ENCODE measurements at regions not wholly inside any gene's neighbourhood (a gene's known extent, or its start where the extent isn't known, plus 50 kb on each side); places are given as distances from the start of the nearest gene placed in this dataset.

- H3K9ac ChIP-seq (ENCODE audit: low read length): no peak overlapping the region
- H3K27me3 ChIP-seq (ENCODE audit: insufficient read depth, low read length): peaks cover 15% of the 10 kb centered on the region; the same call in 1 of the 2 replicates
- RAD21 ChIA-PET (ENCODE audit: low non-redundant PET in 1 of 2, low total read pairs in 2 of 2, uncharacterized antibody in 2 of 2, unreplicated experiment in 2 of 2): no interaction called here
- TF ChIP-seq CTCF (IDR thresholded peaks at IDR 0.05 in 2 of 3, conservative IDR thresholded peaks at IDR 0.05 in 1 of 3; ENCODE audit: borderline replicate concordance in 1 of 3, insufficient read depth in 1 of 3, low read depth in 2 of 3, low read length in 2 of 3) (no peak), REST (IDR thresholded peaks at IDR 0.05; ENCODE audit: low read depth) (no peak), CEBPB (IDR thresholded peaks at IDR 0.05; ENCODE audit: low read depth) (no peak), ZNF274 (IDR thresholded peaks at IDR 0.05; ENCODE audit: low read depth, low read length) (no peak), RAD21 (IDR thresholded peaks at IDR 0.05; ENCODE audit: low read depth) (no peak), TCF7L2 (IDR thresholded peaks at IDR 0.05; ENCODE audit: borderline replicate concordance, extremely low read depth, insufficient read depth, insufficient read length) (no peak), JUND (IDR thresholded peaks at IDR 0.05) (no peak), ELF1 (IDR thresholded peaks at IDR 0.05; ENCODE audit: borderline replicate concordance, low read depth) (no peak), EZH2 (IDR thresholded peaks at IDR 0.05) (no peak)
- TF ChIP-seq, protein P1, sequence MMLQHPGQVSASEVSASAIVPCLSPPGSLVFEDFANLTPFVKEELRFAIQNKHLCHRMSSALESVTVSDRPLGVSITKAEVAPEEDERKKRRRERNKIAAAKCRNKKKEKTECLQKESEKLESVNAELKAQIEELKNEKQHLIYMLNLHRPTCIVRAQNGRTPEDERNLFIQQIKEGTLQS (IDR thresholded peaks at IDR 0.05): no peak
- TF ChIP-seq, protein P2, sequence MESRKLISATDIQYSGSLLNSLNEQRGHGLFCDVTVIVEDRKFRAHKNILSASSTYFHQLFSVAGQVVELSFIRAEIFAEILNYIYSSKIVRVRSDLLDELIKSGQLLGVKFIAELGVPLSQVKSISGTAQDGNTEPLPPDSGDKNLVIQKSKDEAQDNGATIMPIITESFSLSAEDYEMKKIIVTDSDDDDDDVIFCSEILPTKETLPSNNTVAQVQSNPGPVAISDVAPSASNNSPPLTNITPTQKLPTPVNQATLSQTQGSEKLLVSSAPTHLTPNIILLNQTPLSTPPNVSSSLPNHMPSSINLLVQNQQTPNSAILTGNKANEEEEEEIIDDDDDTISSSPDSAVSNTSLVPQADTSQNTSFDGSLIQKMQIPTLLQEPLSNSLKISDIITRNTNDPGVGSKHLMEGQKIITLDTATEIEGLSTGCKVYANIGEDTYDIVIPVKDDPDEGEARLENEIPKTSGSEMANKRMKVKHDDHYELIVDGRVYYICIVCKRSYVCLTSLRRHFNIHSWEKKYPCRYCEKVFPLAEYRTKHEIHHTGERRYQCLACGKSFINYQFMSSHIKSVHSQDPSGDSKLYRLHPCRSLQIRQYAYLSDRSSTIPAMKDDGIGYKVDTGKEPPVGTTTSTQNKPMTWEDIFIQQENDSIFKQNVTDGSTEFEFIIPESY (IDR thresholded peaks at IDR 0.05; ENCODE audit: extremely low read depth, insufficient replicate concordance, low read length): no peak
- no TSS peak for BruUV-seq (replicated peaks)
- DNase-seq (ENCODE audit: low read depth, low spot score): no peak
- H3K79me2 ChIP-seq (ENCODE audit: insufficient read depth, low read length): no peaks in the 10 kb centered on the region
- H3K4me1 ChIP-seq (ENCODE audit: control insufficient read depth in 1 of 2, insufficient read depth in 2 of 2, low read length in 2 of 2): peaks cover 0 to 8% of the 10 kb centered on the region in 2 experiments; a peak in 2 of 4 replicates
- no peaks in the 10 kb centered on the region for H3K9me2 ChIP-seq (ENCODE audit: insufficient read depth)
- H3K27ac ChIP-seq (ENCODE audit: low read depth, low read length): no peak overlapping the region
- H4K20me1 ChIP-seq (ENCODE audit: insufficient read depth): no peaks in the 10 kb centered on the region
- H3K4me2 ChIP-seq (ENCODE audit: low read length): no peak overlapping the region
- no peak overlapping the region for H3K4me3 ChIP-seq (replicated peaks in 1 of 2; ENCODE audit: low read depth in 1 of 2, low read length in 2 of 2)
- POLR2A ChIA-PET: no interaction called here
- no peaks in the 10 kb centered on the region for H3K36me3 ChIP-seq (ENCODE audit: control insufficient read depth in 1 of 2, insufficient read depth in 2 of 2, low read length in 2 of 2)
- ATAC-seq: no peak
- H2AFZ ChIP-seq (ENCODE audit: low read depth, low read length, poor library complexity, severe bottlenecking): no peak overlapping the region
- CTCF ChIA-PET: no interaction called here
- no peaks in the 10 kb centered on the region for H3K9me3 ChIP-seq (ENCODE audit: control insufficient read depth in 1 of 2, insufficient read depth in 1 of 2, low read depth in 1 of 2, low read length in 2 of 2)
- intact Hi-C loops (cut with micrococcal nuclease): no loop called here
These were observed 146.4 kb downstream of the RBFOX3 start for GRCh38 chr17:79464318-79465010.
